ENCODE measurements at regions not wholly inside any gene's neighbourhood (a gene's known extent, or its start where the extent isn't known, plus 50 kb on each side); places are given as distances from the start of the nearest gene placed in this dataset.

- TF ChIP-seq MYNN (IDR thresholded peaks at IDR 0.05) (no peak), MYNN (CRISPR knock-in tag; IDR thresholded peaks at IDR 0.05) (no peak), RBM34 (IDR thresholded peaks at IDR 0.05; ENCODE audit: borderline replicate concordance, insufficient read depth, low read length) (no peak), ZNF3 (CRISPR knock-in tag; IDR thresholded peaks at IDR 0.05) (no peak), CTCF (IDR thresholded peaks at IDR 0.05 in 2 of 3, conservative IDR thresholded peaks at IDR 0.05 in 1 of 3; ENCODE audit: insufficient read depth in 2 of 3, low read depth in 1 of 3, low read length in 3 of 3) (no peak), HDAC6 (IDR thresholded peaks at IDR 0.05; ENCODE audit: low read depth, low read length) (no peak), NFYB (IDR thresholded peaks at IDR 0.05; ENCODE audit: extremely low read depth, insufficient read length) (no peak), USF2 (CRISPR knock-in tag; IDR thresholded peaks at IDR 0.05) (no peak)
Observed at GRCh38 chr3:80278056-80278455, 510.3 kb upstream of the ROBO1 start.

All from K562 (cell line).